NK-92 treated with Interleukin-12 subunit alpha and Interleukin-12 subunit beta, amount 100 ng/mL, for 24 hours (cell line): ENCODE measurements at regions not wholly inside any gene's neighbourhood (a gene's known extent, or its start where the extent isn't known, plus 50 kb on each side); places are given as distances from the start of the nearest gene placed in this dataset.

Experiments used
- DNase-seq: peaks from one replicate; lab custom pipeline; 2025; lab: John Stamatoyannopoulos, UW

- DNase-seq, result no peak
These were observed 522.3 kb downstream of the MAT2B start for GRCh38 chr5:164027738-164028137.

- no peak for DNase-seq
These were observed 532.8 kb downstream of the MAT2B start for GRCh38 chr5:164038128-164038783.

GRCh38 chr5:164041105-164041504, 535.7 kb downstream of the MAT2B start:
- no peak for DNase-seq

GRCh38 chr5:164048359-164048926, 543.0 kb downstream of the MAT2B start:
- no peak for DNase-seq

- no peak for DNase-seq
These were observed 546.3 kb downstream of the MAT2B start for GRCh38 chr5:164051745-164052144.

GRCh38 chr5:164052536-164053093, 547.2 kb downstream of the MAT2B start:
- no peak for DNase-seq

- DNase-seq, result no peak
These were observed 547.7 kb downstream of the MAT2B start for GRCh38 chr5:164053123-164053522.

- DNase-seq, result no peak
These were observed 549.0 kb downstream of the MAT2B start for GRCh38 chr5:164054461-164054860.

- no peak for DNase-seq
These were observed 551.7 kb downstream of the MAT2B start for GRCh38 chr5:164057121-164057520.

GRCh38 chr5:164058621-164059020, 553.2 kb downstream of the MAT2B start:
- DNase-seq, result no peak

GRCh38 chr5:164059471-164059870, 554.1 kb downstream of the MAT2B start:
- no peak for DNase-seq

GRCh38 chr5:164060786-164061355, 555.5 kb downstream of the MAT2B start:
- DNase-seq, result no peak

- DNase-seq, result no peak
These were observed 556.9 kb downstream of the MAT2B start for GRCh38 chr5:164062304-164062703.

- DNase-seq, result no peak
These were observed 559.8 kb downstream of the MAT2B start for GRCh38 chr5:164065266-164065665.

- DNase-seq, result no peak
These were observed 566.3 kb downstream of the MAT2B start for GRCh38 chr5:164071671-164072070.

- no peak for DNase-seq
These were observed 567.7 kb downstream of the MAT2B start for GRCh38 chr5:164073081-164073480.

GRCh38 chr5:164076556-164076955, 571.1 kb downstream of the MAT2B start:
- no peak for DNase-seq

GRCh38 chr5:164090358-164090757, 584.9 kb downstream of the MAT2B start:
- no peak for DNase-seq

GRCh38 chr5:164091836-164092235, 586.4 kb downstream of the MAT2B start:
- no peak for DNase-seq

- DNase-seq, result no peak
These were observed 588.9 kb downstream of the MAT2B start for GRCh38 chr5:164094291-164094690.

GRCh38 chr5:164097749-164098148, 592.3 kb downstream of the MAT2B start:
- DNase-seq, result no peak

- DNase-seq, result no peak
These were observed 593.1 kb downstream of the MAT2B start for GRCh38 chr5:164098531-164098930.

GRCh38 chr5:164098979-164099378, 593.6 kb downstream of the MAT2B start:
- DNase-seq, result no peak
